ENCODE measurements at regions not wholly inside any gene's neighbourhood (a gene's known extent, or its start where the extent isn't known, plus 50 kb on each side); places are given as distances from the start of the nearest gene placed in this dataset.

DNA sequence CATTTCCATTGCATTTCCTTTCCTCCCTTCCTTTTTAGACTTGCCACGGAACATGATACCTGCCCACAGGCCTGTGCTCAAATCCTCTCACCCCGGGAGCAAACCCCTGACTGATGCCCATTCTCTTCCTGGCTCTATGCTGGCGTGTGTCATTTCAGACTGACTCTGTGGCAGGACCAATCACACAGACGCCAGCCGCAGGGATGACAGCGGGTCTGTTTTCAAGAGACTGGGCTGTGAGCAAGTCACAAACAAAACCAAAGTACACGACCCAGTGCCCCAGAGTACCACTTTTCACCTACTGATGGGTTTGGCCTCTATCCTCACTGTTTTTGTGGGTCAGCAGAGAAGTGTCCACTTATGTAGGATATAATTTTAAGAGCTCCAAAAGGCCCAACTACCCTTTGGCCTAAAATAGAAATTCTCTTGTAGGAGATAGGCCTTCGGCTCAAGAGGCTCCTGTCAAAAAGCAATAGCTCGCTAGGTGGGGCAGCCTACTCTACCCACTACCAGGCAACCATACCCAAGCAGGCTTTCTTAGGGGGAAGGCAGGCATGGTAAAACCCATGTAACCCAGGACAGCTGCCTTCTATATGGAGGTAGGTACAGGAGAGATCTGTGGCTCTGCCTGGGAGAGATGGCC lies 215.7 kb downstream of the CDC5L start:
- Mint-ChIP-seq H3K27me3 (ENCODE audit: low read depth) (no peaks in the 10 kb centered on the region), H3K4me1 (ENCODE audit: low read depth) (no peaks in the 10 kb centered on the region), H3K36me3 (ENCODE audit: low read depth) (no peaks in the 10 kb centered on the region), H3K9me3 (ENCODE audit: low read depth) (no peaks in the 10 kb centered on the region), H3K27ac (ENCODE audit: unreplicated experiment) (no peak overlapping the region), H3K4me3 (ENCODE audit: unreplicated experiment) (no peak overlapping the region)
- DNase-seq (ENCODE audit: low spot score) = no peak
- TF ChIP-seq, protein P1, sequence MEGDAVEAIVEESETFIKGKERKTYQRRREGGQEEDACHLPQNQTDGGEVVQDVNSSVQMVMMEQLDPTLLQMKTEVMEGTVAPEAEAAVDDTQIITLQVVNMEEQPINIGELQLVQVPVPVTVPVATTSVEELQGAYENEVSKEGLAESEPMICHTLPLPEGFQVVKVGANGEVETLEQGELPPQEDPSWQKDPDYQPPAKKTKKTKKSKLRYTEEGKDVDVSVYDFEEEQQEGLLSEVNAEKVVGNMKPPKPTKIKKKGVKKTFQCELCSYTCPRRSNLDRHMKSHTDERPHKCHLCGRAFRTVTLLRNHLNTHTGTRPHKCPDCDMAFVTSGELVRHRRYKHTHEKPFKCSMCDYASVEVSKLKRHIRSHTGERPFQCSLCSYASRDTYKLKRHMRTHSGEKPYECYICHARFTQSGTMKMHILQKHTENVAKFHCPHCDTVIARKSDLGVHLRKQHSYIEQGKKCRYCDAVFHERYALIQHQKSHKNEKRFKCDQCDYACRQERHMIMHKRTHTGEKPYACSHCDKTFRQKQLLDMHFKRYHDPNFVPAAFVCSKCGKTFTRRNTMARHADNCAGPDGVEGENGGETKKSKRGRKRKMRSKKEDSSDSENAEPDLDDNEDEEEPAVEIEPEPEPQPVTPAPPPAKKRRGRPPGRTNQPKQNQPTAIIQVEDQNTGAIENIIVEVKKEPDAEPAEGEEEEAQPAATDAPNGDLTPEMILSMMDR (IDR thresholded peaks at IDR 0.05) = no peak

DNA sequence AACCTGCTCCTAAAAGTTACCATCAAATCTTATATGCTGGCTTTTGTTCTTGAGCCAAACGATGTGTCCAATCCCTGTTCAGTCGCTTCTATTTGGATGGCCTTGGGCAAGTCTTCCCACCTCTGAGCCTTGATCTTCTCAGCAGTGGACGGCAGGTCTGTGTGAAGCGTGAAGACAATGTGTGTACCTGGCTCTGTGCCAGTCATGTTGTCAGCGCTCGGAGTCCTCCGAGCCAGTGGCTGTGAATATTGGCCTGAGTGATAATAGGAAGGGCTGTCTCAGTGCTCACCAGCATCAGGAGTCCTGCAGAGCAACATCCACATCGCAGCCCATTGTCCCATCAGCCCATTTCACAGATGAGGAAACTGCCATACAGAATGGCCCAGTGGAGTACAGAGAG lies 219.0 kb downstream of the CDC5L start:
- no peaks in the 10 kb centered on the region for H3K27me3 Mint-ChIP-seq (ENCODE audit: low read depth)
- DNase-seq (ENCODE audit: low spot score) = no peak
- H3K36me3 Mint-ChIP-seq (ENCODE audit: low read depth) = no peaks in the 10 kb centered on the region

DNA sequence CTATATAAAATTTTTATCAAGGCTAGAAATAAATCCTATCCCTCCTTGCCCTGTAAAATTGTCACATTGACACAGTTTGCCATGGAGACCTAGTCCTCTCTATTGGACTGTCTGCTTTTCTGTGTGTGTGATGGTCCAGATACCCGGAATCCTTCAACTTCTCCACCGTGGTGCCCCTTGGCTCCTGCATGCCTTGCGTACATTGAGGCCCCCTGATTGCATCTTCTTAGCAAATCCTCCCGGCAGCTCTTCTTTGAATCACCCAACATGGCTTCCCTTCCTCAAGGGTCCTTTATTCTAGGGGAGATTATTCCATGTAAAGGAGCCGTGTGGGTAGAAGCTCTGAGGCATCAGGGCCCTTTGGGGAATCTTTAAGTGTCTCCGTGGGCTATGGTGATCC lies 219.5 kb downstream of the CDC5L start:
- Mint-ChIP-seq H3K36me3 (ENCODE audit: low read depth) (no peaks in the 10 kb centered on the region), H3K4me1 (ENCODE audit: low read depth) (no peaks in the 10 kb centered on the region), H3K9me3 (ENCODE audit: low read depth) (no peaks in the 10 kb centered on the region), H3K4me3 (ENCODE audit: unreplicated experiment) (no peak overlapping the region), H3K27ac (ENCODE audit: unreplicated experiment) (no peak overlapping the region), H3K27me3 (ENCODE audit: low read depth) (no peaks in the 10 kb centered on the region)
- TF ChIP-seq, protein P1 (IDR thresholded peaks at IDR 0.05) = no peak
- no peak for DNase-seq (ENCODE audit: low spot score)

More for the DNA sequence above, 219.0 kb downstream of the CDC5L start:
- H3K27ac Mint-ChIP-seq (ENCODE audit: unreplicated experiment) = no peak overlapping the region
- no peak overlapping the region for H3K4me3 Mint-ChIP-seq (ENCODE audit: unreplicated experiment)
- no peaks in the 10 kb centered on the region for H3K9me3 Mint-ChIP-seq (ENCODE audit: low read depth)
- TF ChIP-seq, protein P1 (IDR thresholded peaks at IDR 0.05) = no peak
- no peaks in the 10 kb centered on the region for H3K4me1 Mint-ChIP-seq (ENCODE audit: low read depth)

DNA sequence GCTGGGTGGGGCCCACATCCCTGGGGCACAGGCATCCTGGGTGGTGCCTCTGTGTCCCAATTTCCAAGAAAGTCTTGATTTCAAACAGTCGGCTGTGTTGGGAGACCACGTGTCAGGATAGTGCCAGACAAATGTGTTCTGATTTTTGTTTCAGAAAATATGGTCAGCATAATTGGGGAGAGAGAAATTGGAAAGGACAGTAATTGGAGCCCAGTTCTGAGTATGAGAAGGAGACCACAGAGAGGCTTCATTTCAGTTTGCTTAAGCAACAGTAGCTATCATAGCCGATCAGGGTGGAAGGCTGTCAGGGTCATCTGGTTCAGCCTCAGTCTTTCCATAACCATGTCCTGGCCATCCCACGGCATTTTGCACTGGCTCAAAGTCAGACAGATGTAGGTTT lies 220.7 kb downstream of the CDC5L start:
- Mint-ChIP-seq H3K27ac (ENCODE audit: unreplicated experiment) (no peak overlapping the region), H3K4me3 (ENCODE audit: unreplicated experiment) (no peak overlapping the region)
- no peak for DNase-seq (ENCODE audit: low spot score)

DNA sequence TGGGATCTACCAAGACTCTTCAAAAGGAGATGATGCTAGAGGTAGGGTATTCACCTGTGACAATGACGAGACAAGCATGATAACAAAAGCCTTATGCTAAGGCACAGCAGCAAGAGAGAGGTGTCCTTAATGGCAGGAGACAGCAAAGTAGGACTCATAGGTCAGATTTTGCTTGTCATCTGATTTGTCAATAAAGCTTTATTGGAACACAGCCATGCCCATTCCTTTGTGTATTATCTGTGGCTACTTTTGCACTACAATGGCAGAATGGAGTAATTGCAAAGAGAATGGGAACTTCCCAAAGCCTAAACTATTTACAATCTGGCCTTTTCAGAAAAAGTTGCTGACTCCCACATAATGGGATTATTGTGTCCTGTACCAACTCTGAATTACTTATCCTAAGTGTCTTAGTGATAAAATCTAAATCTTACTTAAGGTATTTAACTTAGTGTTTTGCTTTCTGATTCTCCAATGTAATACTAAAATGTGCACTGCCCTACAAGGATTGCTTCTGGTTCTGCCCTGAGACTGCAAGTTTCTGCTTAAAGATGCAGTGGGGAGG lies 221.6 kb downstream of the CDC5L start:
- Mint-ChIP-seq H3K27ac (ENCODE audit: unreplicated experiment) (no peak overlapping the region), H3K36me3 (ENCODE audit: low read depth) (no peaks in the 10 kb centered on the region), H3K4me1 (ENCODE audit: low read depth) (no peaks in the 10 kb centered on the region), H3K4me3 (ENCODE audit: unreplicated experiment) (no peak overlapping the region), H3K9me3 (ENCODE audit: low read depth) (no peaks in the 10 kb centered on the region), H3K27me3 (ENCODE audit: low read depth) (no peaks in the 10 kb centered on the region)
- no peak for DNase-seq (ENCODE audit: low spot score)
- TF ChIP-seq, protein P1 (IDR thresholded peaks at IDR 0.05) = no peak

More for the DNA sequence above, 220.7 kb downstream of the CDC5L start:
- H3K36me3 Mint-ChIP-seq (ENCODE audit: low read depth) = no peaks in the 10 kb centered on the region
- TF ChIP-seq, protein P1 (IDR thresholded peaks at IDR 0.05) = no peak
- H3K4me1 Mint-ChIP-seq (ENCODE audit: low read depth) = no peaks in the 10 kb centered on the region
- no peaks in the 10 kb centered on the region for H3K9me3 Mint-ChIP-seq (ENCODE audit: low read depth)
- H3K27me3 Mint-ChIP-seq (ENCODE audit: low read depth) = no peaks in the 10 kb centered on the region

Measured in chondrocyte (in vitro differentiated cells).